Body of pancreas (tissue), 4 donors: ENCODE measurements at regions not wholly inside any gene's neighbourhood (a gene's known extent, or its start where the extent isn't known, plus 50 kb on each side); places are given as distances from the start of the nearest gene placed in this dataset.

Experiments
- POLR2A ChIP-seq, 3 donors: fragments of 450-650 bp; IDR thresholded peaks; one replicate each; pipeline ENCODE4 v1.6.1; 2016; ENCODE audit warnings: antibody characterized with exemption in 3 of 3, mild to moderate bottlenecking in 2 of 3
- TF ChIP-seq, protein P1 (sequence below), 7 experiments: fragments of 450-650 bp in 4 of 7; fragments of 200-600 bp in 3 of 7; sonication (generic) in 3 of 7; IDR thresholded peaks; one replicate each; pipeline ENCODE4 v1.5.1; 2016 to 2019; ENCODE audit warnings: antibody characterized with exemption in 7 of 7

DNA sequence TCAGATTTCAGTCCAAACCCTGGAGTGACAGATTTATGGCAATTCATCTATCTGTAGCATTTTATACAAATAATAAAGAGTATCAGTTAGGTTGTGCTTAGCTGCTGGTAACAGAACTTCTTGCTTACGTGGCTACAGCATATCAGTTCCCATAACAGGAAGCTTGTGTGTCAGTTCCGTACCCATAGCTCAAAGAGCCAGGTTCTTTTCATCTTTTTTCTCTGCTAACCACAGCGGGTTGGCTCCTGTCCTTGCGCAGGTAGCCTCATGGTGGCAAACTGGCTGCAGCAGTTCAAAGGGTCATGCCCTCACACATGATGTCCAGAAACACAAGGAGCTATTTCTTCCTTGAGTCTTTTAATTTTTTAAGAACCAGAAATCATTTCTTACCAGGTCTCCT, 1041.8 kb downstream of the GATA3 start:
- no peak for TF ChIP-seq POLR2A (IDR thresholded peaks at IDR 0.05)
- TF ChIP-seq, protein P1, sequence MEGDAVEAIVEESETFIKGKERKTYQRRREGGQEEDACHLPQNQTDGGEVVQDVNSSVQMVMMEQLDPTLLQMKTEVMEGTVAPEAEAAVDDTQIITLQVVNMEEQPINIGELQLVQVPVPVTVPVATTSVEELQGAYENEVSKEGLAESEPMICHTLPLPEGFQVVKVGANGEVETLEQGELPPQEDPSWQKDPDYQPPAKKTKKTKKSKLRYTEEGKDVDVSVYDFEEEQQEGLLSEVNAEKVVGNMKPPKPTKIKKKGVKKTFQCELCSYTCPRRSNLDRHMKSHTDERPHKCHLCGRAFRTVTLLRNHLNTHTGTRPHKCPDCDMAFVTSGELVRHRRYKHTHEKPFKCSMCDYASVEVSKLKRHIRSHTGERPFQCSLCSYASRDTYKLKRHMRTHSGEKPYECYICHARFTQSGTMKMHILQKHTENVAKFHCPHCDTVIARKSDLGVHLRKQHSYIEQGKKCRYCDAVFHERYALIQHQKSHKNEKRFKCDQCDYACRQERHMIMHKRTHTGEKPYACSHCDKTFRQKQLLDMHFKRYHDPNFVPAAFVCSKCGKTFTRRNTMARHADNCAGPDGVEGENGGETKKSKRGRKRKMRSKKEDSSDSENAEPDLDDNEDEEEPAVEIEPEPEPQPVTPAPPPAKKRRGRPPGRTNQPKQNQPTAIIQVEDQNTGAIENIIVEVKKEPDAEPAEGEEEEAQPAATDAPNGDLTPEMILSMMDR (IDR thresholded peaks at IDR 0.05), result no peak
